Liver (tissue), 8 donors: ENCODE measurements at regions not wholly inside any gene's neighbourhood (a gene's known extent, or its start where the extent isn't known, plus 50 kb on each side); places are given as distances from the start of the nearest gene placed in this dataset.

Experiments
- DNase-seq: peaks from one replicate; pipeline ENCODE4 v3.0.0-alpha.2; 2017; ENCODE audit warnings: low spot score
- H3K27ac ChIP-seq, 2 donors: one replicate each; pipeline ENCODE4 v1.7.0; 2013; ENCODE audit warnings: inconsistent platforms in 2 of 2, low read length in 2 of 2, control low read depth in 1 of 2, low read depth in 1 of 2, mild to moderate bottlenecking in 1 of 2
- H3K27me3 ChIP-seq, 4 donors: one replicate each; pipeline versions ENCODE4 v1.6.1 to v1.7.0; 2013; ENCODE audit warnings: low read length in 3 of 4, inconsistent platforms in 1 of 4, mild to moderate bottlenecking in 1 of 4, moderate library complexity in 1 of 4; ENCODE audit not compliant: control insufficient read depth in 4 of 4, insufficient read depth in 4 of 4
- H3K36me3 ChIP-seq, 4 donors: one replicate each; pipeline versions ENCODE4 v1.6.1 to v1.7.0; 2013; ENCODE audit warnings: low read length in 3 of 4, mild to moderate bottlenecking in 3 of 4, low read depth in 1 of 4, moderate library complexity in 1 of 4; ENCODE audit not compliant: control insufficient read depth in 4 of 4, insufficient read depth in 3 of 4
- H3K4me1 ChIP-seq, 4 donors: one replicate each; pipeline versions ENCODE4 v1.6.1 to v1.7.0; 2013; ENCODE audit warnings: low read length in 3 of 4, mild to moderate bottlenecking in 3 of 4, moderate library complexity in 1 of 4; ENCODE audit not compliant: control insufficient read depth in 4 of 4, insufficient read depth in 4 of 4
- H3K4me3 ChIP-seq, 3 donors: one replicate each; pipeline versions ENCODE4 v1.6.1 to v1.7.0; 2013; ENCODE audit warnings: low read length in 3 of 3, control low read depth in 1 of 3, low read depth in 1 of 3, mild to moderate bottlenecking in 1 of 3
- H3K9ac ChIP-seq, 2 donors: one replicate each; pipeline ENCODE4 v1.7.0; 2013; ENCODE audit warnings: low read length in 2 of 2, mild to moderate bottlenecking in 2 of 2, moderate library complexity in 2 of 2, control low read depth in 1 of 2, low read depth in 1 of 2
- H3K9me3 ChIP-seq, 4 donors: one replicate each; pipeline versions ENCODE4 v1.6.1 to v1.7.0; 2013; ENCODE audit warnings: low read length in 3 of 4; ENCODE audit not compliant: control insufficient read depth in 4 of 4
- EGR1 ChIP-seq, 2 donors: IDR thresholded peaks; 2 replicates each; pipeline ENCODE4 v1.6.1; 2016 to 2018; ENCODE audit warnings: antibody characterized with exemption in 2 of 2, low read depth in 2 of 2
- FOXA1 ChIP-seq: IDR thresholded peaks from 2 replicates; pipeline ENCODE4 v1.6.1; 2016; ENCODE audit warnings: antibody characterized with exemption
- GABPA ChIP-seq, 2 donors: IDR thresholded peaks in 1 of 2; conservative IDR thresholded peaks in 1 of 2; 2 replicates each; pipeline ENCODE4 v1.6.1; 2016; ENCODE audit warnings: antibody characterized with exemption in 2 of 2, mild to moderate bottlenecking in 1 of 2, moderate library complexity in 1 of 2
- HNF4G ChIP-seq: IDR thresholded peaks from 2 replicates; pipeline ENCODE4 v1.6.1; 2016; ENCODE audit warnings: antibody characterized with exemption
- JUND ChIP-seq, 2 donors: IDR thresholded peaks; 2 replicates each; pipeline ENCODE4 v1.6.1; 2016; ENCODE audit warnings: antibody characterized with exemption in 2 of 2
- RXRA ChIP-seq, 2 donors: IDR thresholded peaks; 2 replicates each; pipeline ENCODE4 v1.6.1; 2017 to 2018; ENCODE audit warnings: antibody characterized with exemption in 2 of 2, mild to moderate bottlenecking in 1 of 2
- SP1 ChIP-seq: IDR thresholded peaks from 2 replicates; pipeline ENCODE4 v1.6.1; 2018; ENCODE audit warnings: antibody characterized with exemption, mild to moderate bottlenecking
- TAF1 ChIP-seq: conservative IDR thresholded peaks from 2 replicates; pipeline ENCODE4 v1.6.1; 2016; ENCODE audit warnings: antibody characterized with exemption, mild to moderate bottlenecking
- YY1 ChIP-seq: IDR thresholded peaks from 2 replicates; pipeline ENCODE4 v1.6.1; 2016; ENCODE audit warnings: antibody characterized with exemption, mild to moderate bottlenecking
- WGBS: extraction: QIAGEN DNeasy Blood & Tissue Kit; methylation state at CpG from one replicate; pipeline ENCODE4 v1.1.7; 2013; 5-methylcytosine and 5-hydroxymethylcytosine counted together
- TF ChIP-seq, protein P1 (sequence below): IDR thresholded peaks from 2 replicates; pipeline ENCODE4 v1.6.1; 2016; ENCODE audit warnings: antibody characterized with exemption, mild to moderate bottlenecking
- TF ChIP-seq, protein P2 (sequence below): IDR thresholded peaks from 2 replicates; pipeline ENCODE4 v1.6.1; 2016; ENCODE audit warnings: antibody characterized with exemption
- TF ChIP-seq, protein P3 (sequence below): fragments of 150-350 bp; IDR thresholded peaks from 2 replicates; pipeline ENCODE4 v1.5.1; 2017; ENCODE audit warnings: improper control_type of control experiment, low read depth, low read length; ENCODE audit not compliant: missing input control
- donor health status: healthy.
- donor health status: healthy.
- donor health status: healthy.
- donor health status: healthy.
- donor health status: healthy.

DNA sequence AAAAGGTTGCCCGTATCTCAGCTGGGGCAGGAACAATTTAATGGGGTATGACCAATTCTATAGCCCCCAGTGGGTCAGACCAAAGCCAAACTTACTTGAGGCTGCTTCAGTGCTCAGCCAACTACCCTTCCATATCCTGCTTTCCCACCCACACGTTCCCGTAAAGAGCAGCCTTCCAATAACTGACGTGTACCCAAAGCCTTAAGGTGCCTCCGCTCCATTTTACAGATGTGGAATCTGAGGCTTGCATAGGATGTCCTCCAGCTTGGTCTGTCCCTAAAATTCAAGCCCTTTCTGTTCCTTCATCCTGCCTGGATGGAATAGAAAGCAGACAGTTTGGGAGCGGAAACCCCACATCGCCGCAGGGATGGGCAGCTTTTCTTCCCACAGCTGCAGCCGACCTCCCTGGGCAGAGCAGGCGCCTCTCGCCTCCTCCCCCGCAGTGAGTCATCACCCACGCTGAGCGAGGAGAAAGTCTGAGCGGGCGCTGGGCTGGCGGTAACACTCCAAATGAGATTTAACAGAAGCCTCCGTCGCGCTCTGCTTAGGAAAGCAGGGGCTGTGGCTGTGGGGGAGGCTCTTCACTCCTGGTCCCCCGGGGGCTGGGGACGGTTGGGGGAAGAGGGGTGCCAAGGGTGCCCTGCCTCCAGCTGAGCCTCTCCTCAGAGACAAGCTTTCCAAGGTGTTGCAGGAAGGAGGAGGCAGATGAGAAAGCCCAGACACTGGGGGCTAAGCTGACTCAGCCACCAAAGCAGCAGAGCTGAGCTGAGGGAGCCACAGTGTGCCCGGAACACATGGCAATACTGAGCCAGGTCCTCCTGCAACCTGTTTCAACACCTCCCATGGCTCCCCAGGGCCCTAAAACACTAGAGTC, 57.8 kb upstream of the HRH1 start:
- Histone ChIP-seq H3K4me3 (no peak overlapping the region), H3K4me1 (no peaks in the 10 kb centered on the region), H3K9me3 (peaks cover 0 to 6% (median 3%) of the 10 kb centered on the region in 4 donors), H3K27ac (no peak overlapping the region), H3K9ac (no peak overlapping the region), H3K27me3 (peaks cover 0 to 5% (median under 1%) of the 10 kb centered on the region in 4 donors), H3K36me3 (no peaks in the 10 kb centered on the region)
- TF ChIP-seq SP1 (no peak), JUND (IDR thresholded peaks at IDR 0.05) (peak; percentile 41 to 48), RXRA (IDR thresholded peaks at IDR 0.05) (no peak)
- DNase-seq, result no peak
- 19% methylated on average over 23 of the region's 23 CpGs for WGBS

DNA sequence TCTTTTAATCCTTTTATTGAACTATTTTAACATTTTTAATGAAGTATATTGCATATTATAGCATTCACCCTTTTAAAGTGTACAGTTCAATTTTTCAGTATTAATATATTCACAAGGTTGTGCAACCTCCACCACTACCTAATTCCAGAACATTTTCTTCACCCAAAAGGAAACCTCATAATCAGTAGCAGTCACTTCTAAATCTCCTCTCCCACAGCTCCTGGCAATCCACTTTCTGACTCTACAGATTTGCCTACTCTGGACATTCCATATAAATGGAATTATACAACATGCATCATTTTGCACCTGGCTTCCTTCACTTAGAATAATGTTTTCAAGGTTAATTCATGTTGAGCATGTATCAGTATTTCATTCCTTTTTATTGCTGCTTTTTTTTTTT, 55.0 kb upstream of the HRH1 start:
- Histone ChIP-seq H3K4me1 (no peaks in the 10 kb centered on the region), H3K9ac (no peak overlapping the region), H3K36me3 (no peaks in the 10 kb centered on the region), H3K4me3 (no peak overlapping the region), H3K27me3 (peaks cover 0 to 5% (median under 1%) of the 10 kb centered on the region in 4 donors), H3K9me3 (peaks cover 0 to 5% (median under 1%) of the 10 kb centered on the region in 4 donors), H3K27ac (no peak overlapping the region)
- DNase-seq, result no peak
- TF ChIP-seq RXRA (IDR thresholded peaks at IDR 0.05) (no peak), JUND (IDR thresholded peaks at IDR 0.05) (no peak), GABPA (IDR thresholded peaks at IDR 0.05 in 1 of 2, conservative IDR thresholded peaks at IDR 0.05 in 1 of 2) (no peak), HNF4G (no peak), EGR1 (IDR thresholded peaks at IDR 0.05; ENCODE audit: low read depth in 2 of 2) (no peak), TAF1 (no peak), FOXA1 (no peak), YY1 (no peak)
- TF ChIP-seq, protein P1, sequence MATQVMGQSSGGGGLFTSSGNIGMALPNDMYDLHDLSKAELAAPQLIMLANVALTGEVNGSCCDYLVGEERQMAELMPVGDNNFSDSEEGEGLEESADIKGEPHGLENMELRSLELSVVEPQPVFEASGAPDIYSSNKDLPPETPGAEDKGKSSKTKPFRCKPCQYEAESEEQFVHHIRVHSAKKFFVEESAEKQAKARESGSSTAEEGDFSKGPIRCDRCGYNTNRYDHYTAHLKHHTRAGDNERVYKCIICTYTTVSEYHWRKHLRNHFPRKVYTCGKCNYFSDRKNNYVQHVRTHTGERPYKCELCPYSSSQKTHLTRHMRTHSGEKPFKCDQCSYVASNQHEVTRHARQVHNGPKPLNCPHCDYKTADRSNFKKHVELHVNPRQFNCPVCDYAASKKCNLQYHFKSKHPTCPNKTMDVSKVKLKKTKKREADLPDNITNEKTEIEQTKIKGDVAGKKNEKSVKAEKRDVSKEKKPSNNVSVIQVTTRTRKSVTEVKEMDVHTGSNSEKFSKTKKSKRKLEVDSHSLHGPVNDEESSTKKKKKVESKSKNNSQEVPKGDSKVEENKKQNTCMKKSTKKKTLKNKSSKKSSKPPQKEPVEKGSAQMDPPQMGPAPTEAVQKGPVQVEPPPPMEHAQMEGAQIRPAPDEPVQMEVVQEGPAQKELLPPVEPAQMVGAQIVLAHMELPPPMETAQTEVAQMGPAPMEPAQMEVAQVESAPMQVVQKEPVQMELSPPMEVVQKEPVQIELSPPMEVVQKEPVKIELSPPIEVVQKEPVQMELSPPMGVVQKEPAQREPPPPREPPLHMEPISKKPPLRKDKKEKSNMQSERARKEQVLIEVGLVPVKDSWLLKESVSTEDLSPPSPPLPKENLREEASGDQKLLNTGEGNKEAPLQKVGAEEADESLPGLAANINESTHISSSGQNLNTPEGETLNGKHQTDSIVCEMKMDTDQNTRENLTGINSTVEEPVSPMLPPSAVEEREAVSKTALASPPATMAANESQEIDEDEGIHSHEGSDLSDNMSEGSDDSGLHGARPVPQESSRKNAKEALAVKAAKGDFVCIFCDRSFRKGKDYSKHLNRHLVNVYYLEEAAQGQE, result no peak
- TF ChIP-seq, protein P2, sequence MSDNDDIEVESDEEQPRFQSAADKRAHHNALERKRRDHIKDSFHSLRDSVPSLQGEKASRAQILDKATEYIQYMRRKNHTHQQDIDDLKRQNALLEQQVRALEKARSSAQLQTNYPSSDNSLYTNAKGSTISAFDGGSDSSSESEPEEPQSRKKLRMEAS, result no peak
- TF ChIP-seq, protein P3, sequence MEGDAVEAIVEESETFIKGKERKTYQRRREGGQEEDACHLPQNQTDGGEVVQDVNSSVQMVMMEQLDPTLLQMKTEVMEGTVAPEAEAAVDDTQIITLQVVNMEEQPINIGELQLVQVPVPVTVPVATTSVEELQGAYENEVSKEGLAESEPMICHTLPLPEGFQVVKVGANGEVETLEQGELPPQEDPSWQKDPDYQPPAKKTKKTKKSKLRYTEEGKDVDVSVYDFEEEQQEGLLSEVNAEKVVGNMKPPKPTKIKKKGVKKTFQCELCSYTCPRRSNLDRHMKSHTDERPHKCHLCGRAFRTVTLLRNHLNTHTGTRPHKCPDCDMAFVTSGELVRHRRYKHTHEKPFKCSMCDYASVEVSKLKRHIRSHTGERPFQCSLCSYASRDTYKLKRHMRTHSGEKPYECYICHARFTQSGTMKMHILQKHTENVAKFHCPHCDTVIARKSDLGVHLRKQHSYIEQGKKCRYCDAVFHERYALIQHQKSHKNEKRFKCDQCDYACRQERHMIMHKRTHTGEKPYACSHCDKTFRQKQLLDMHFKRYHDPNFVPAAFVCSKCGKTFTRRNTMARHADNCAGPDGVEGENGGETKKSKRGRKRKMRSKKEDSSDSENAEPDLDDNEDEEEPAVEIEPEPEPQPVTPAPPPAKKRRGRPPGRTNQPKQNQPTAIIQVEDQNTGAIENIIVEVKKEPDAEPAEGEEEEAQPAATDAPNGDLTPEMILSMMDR, result no peak
